ENCODE measurements at regions not wholly inside any gene's neighbourhood (a gene's known extent, or its start where the extent isn't known, plus 50 kb on each side); places are given as distances from the start of the nearest gene placed in this dataset.

- no peak for TF ChIP-seq CTCF (IDR thresholded peaks at IDR 0.05)
- no peak for TF ChIP-seq SIN3A (IDR thresholded peaks at IDR 0.05; ENCODE audit: borderline replicate concordance, insufficient read depth, low read depth, low read length)
These were observed 132.5 kb upstream of the OSR1 start for GRCh38 chr2:19490846-19491435.
